ENCODE measurements at regions not wholly inside any gene's neighbourhood (a gene's known extent, or its start where the extent isn't known, plus 50 kb on each side); places are given as distances from the start of the nearest gene placed in this dataset.

- TF ChIP-seq CTCF (IDR thresholded peaks at IDR 0.05; ENCODE audit: low read depth, low read length) (no peak), EZH2phosphoT487 (IDR thresholded peaks at IDR 0.05; ENCODE audit: low read depth) (no peak)
Measured at GRCh38 chr13:76697288-76697687, 188.9 kb downstream of the KCTD12 start.
